ENCODE measurements at regions not wholly inside any gene's neighbourhood (a gene's known extent, or its start where the extent isn't known, plus 50 kb on each side); places are given as distances from the start of the nearest gene placed in this dataset.
"Not testable (repeated sequence)": the region's sequence is repeated elsewhere in the genome, so short reads cannot be mapped to it uniquely, and the experiment has no call there.

GRCh38 chr9:31259824-31260223 lies 1124.6 kb upstream of the ACO1 start:
- peak; percentile 22 for DNase-seq (ENCODE audit: low read depth)

- DNase-seq (ENCODE audit: low read depth), result peak; percentile 17
Measured at GRCh38 chr9:31272456-31273295, 1111.8 kb upstream of the ACO1 start.

GRCh38 chr9:31275419-31275818 lies 1109.0 kb upstream of the ACO1 start:
- no peak for DNase-seq (ENCODE audit: low read depth)

GRCh38 chr9:31290731-31291130 lies 1093.7 kb upstream of the ACO1 start:
- DNase-seq (ENCODE audit: low read depth), result no peak

- DNase-seq (ENCODE audit: low read depth), result no peak
Measured at GRCh38 chr9:31302620-31303418, 1081.6 kb upstream of the ACO1 start.

- DNase-seq (ENCODE audit: low read depth), result peak; percentile 88
Measured at GRCh38 chr9:31304576-31304975, 1079.9 kb upstream of the ACO1 start.

- DNase-seq (ENCODE audit: low read depth), result no peak
Measured at GRCh38 chr9:31314241-31314640, 1070.2 kb upstream of the ACO1 start.

GRCh38 chr9:31320494-31320893 lies 1063.9 kb upstream of the ACO1 start:
- DNase-seq (ENCODE audit: low read depth), result no peak

GRCh38 chr9:31321256-31321655 lies 1063.2 kb upstream of the ACO1 start:
- DNase-seq (ENCODE audit: low read depth), result no peak

GRCh38 chr9:31321686-31322085 lies 1062.8 kb upstream of the ACO1 start:
- no peak for DNase-seq (ENCODE audit: low read depth)

GRCh38 chr9:31323726-31324444 lies 1060.6 kb upstream of the ACO1 start:
- no peak for DNase-seq (ENCODE audit: low read depth)

GRCh38 chr9:31325778-31326177 lies 1058.7 kb upstream of the ACO1 start:
- DNase-seq (ENCODE audit: low read depth), result no peak

- not testable (repeated sequence) for DNase-seq (ENCODE audit: low read depth)
Measured at GRCh38 chr9:31326883-31327282, 1057.6 kb upstream of the ACO1 start.

GRCh38 chr9:31334837-31335528 lies 1049.5 kb upstream of the ACO1 start:
- DNase-seq (ENCODE audit: low read depth), result no peak

- no peak for DNase-seq (ENCODE audit: low read depth)
Measured at GRCh38 chr9:31335529-31336234, 1048.8 kb upstream of the ACO1 start.

GRCh38 chr9:31336386-31336785 lies 1048.1 kb upstream of the ACO1 start:
- DNase-seq (ENCODE audit: low read depth), result no peak

GRCh38 chr9:31336841-31337240 lies 1047.6 kb upstream of the ACO1 start:
- no peak for DNase-seq (ENCODE audit: low read depth)

GRCh38 chr9:31347082-31347617 lies 1037.3 kb upstream of the ACO1 start:
- peak; percentile 72 for DNase-seq (ENCODE audit: low read depth)

- DNase-seq (ENCODE audit: low read depth), result no peak
Measured at GRCh38 chr9:31355159-31355882, 1029.1 kb upstream of the ACO1 start.

GRCh38 chr9:31355965-31356364 lies 1028.5 kb upstream of the ACO1 start:
- no peak for DNase-seq (ENCODE audit: low read depth)
